Subcutaneous abdominal adipose tissue (tissue), 5 donors: ENCODE measurements at regions not wholly inside any gene's neighbourhood (a gene's known extent, or its start where the extent isn't known, plus 50 kb on each side); places are given as distances from the start of the nearest gene placed in this dataset.

ENCODE experiments used
- H3K27ac ChIP-seq: one replicate; pipeline ENCODE4 v1.7.0; 2013; ENCODE audit warnings: low read depth, mild to moderate bottlenecking, inconsistent platforms, low read length, moderate library complexity
- H3K27me3 ChIP-seq, 5 donors: one replicate each; pipeline ENCODE4 v1.7.0; 2013; ENCODE audit warnings: low read length in 5 of 5, inconsistent platforms in 1 of 5; ENCODE audit not compliant: control insufficient read depth in 5 of 5, insufficient read depth in 4 of 5
- H3K36me3 ChIP-seq, 5 donors: one replicate each; pipeline ENCODE4 v1.7.0; 2013; ENCODE audit warnings: low read length in 5 of 5; ENCODE audit not compliant: control insufficient read depth in 5 of 5, insufficient read depth in 5 of 5
- H3K4me1 ChIP-seq, 5 donors: one replicate each; pipeline ENCODE4 v1.7.0; 2013; ENCODE audit warnings: low read length in 5 of 5, mild to moderate bottlenecking in 3 of 5, moderate library complexity in 1 of 5; ENCODE audit not compliant: control insufficient read depth in 5 of 5, insufficient read depth in 5 of 5
- H3K4me3 ChIP-seq, 5 donors: one replicate each; pipeline ENCODE4 v1.7.0; 2013; ENCODE audit warnings: low read length in 5 of 5, low read depth in 1 of 5
- H3K9ac ChIP-seq, 5 donors: one replicate each; pipeline ENCODE4 v1.7.0; 2013; ENCODE audit warnings: low read length in 5 of 5, mild to moderate bottlenecking in 4 of 5, moderate library complexity in 3 of 5
- H3K9me3 ChIP-seq, 5 donors: one replicate each; pipeline ENCODE4 v1.7.0; 2013; ENCODE audit warnings: low read length in 5 of 5; ENCODE audit not compliant: control insufficient read depth in 5 of 5
- donor health status: healthy.
- donor health status: healthy.
- donor health status: healthy.
- donor health status: healthy.
- donor health status: healthy.

GRCh38 chr2:163481515-163481914 lies 254.3 kb downstream of the FIGN start:
- H3K9me3 ChIP-seq: no peaks in the 10 kb centered on the region
- peaks cover 0 to 6% (median 0%) of the 10 kb centered on the region in 5 donors for H3K4me1 ChIP-seq
- H3K36me3 ChIP-seq: no peaks in the 10 kb centered on the region
- no peaks in the 10 kb centered on the region for H3K27me3 ChIP-seq
- H3K4me3 ChIP-seq: no peak overlapping the region
- no peak overlapping the region for H3K27ac ChIP-seq
- no peak overlapping the region for H3K9ac ChIP-seq

DNA sequence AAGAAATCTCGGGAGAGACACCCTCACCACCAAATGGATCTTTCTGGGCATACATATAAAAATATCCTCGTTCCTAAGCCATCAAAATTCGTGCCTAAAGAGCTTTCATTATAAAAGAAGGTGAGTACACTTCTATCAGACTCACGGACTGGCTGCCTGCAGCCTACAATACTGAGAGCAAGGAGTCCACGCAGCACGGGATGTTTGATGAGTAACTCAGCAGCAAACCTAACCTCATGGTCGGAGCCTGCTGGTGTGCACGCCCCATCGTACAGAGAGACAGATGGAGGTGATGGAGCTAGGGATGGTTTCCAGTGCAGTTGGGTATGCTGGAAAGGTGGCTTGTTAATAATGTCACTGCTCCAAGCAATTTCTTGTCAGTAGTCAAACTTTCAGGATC lies 256.2 kb downstream of the FIGN start:
- H3K27me3 ChIP-seq: no peaks in the 10 kb centered on the region
- H3K36me3 ChIP-seq: no peaks in the 10 kb centered on the region
- no peaks in the 10 kb centered on the region for H3K9me3 ChIP-seq
- H3K9ac ChIP-seq: no peak overlapping the region
- no peak overlapping the region for H3K4me3 ChIP-seq
- H3K27ac ChIP-seq: no peak overlapping the region
- no peaks in the 10 kb centered on the region for H3K4me1 ChIP-seq

GRCh38 chr2:163475815-163476214 lies 260.0 kb downstream of the FIGN start:
- Histone ChIP-seq H3K4me1 (peaks cover 0 to 5% (median 0%) of the 10 kb centered on the region in 5 donors), H3K9ac (no peak overlapping the region), H3K27ac (no peak overlapping the region), H3K9me3 (no peaks in the 10 kb centered on the region), H3K27me3 (no peaks in the 10 kb centered on the region), H3K4me3 (no peak overlapping the region), H3K36me3 (no peaks in the 10 kb centered on the region)

- Histone ChIP-seq H3K9me3 (no peaks in the 10 kb centered on the region), H3K4me1 (peaks cover 0 to 6% (median 4%) of the 10 kb centered on the region in 5 donors), H3K27ac (no peak overlapping the region), H3K27me3 (no peaks in the 10 kb centered on the region), H3K4me3 (no peak overlapping the region), H3K36me3 (no peaks in the 10 kb centered on the region), H3K9ac (no peak overlapping the region)
These were observed 260.9 kb downstream of the FIGN start for GRCh38 chr2:163474889-163475288.

GRCh38 chr2:163474319-163474744 lies 261.5 kb downstream of the FIGN start:
- no peaks in the 10 kb centered on the region for H3K27me3 ChIP-seq
- H3K4me1 ChIP-seq: peaks cover 0 to 11% (median 9%) of the 10 kb centered on the region in 5 donors
- H3K36me3 ChIP-seq: no peaks in the 10 kb centered on the region
- H3K27ac ChIP-seq: no peak overlapping the region
- no peak overlapping the region for H3K4me3 ChIP-seq
- no peaks in the 10 kb centered on the region for H3K9me3 ChIP-seq
- H3K9ac ChIP-seq: no peak overlapping the region

DNA sequence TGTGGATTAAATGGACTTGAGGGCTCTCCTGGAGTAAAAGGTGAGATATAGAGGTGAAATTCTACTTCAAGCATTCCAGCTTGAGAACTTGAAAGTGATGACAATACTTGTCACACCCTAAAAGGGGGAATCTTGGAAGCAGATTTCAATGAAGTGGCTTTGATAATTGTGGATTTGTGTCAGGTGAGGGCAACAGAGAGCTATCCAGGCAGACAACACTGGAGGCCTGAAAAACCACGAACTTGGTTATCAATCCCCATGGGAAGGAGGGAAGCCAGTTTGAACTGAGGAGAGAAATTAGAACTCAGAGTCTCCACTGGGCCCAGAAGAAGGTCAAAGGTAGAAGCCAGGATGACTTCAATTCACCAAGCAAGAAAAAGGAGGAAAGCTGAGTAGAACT lies 263.9 kb downstream of the FIGN start:
- Histone ChIP-seq H3K9me3 (no peaks in the 10 kb centered on the region), H3K4me1 (peaks cover 0 to 11% (median 9%) of the 10 kb centered on the region in 5 donors), H3K36me3 (no peaks in the 10 kb centered on the region), H3K27me3 (no peaks in the 10 kb centered on the region), H3K4me3 (no peak overlapping the region), H3K27ac (no peak overlapping the region), H3K9ac (no peak overlapping the region)

- no peak overlapping the region for H3K4me3 ChIP-seq
- peak overlapping the region; percentile 21 for H3K27ac ChIP-seq
- no peaks in the 10 kb centered on the region for H3K9me3 ChIP-seq
- H3K4me1 ChIP-seq: peaks cover 0 to 29% (median 18%) of the 10 kb centered on the region in 5 donors
- H3K36me3 ChIP-seq: no peaks in the 10 kb centered on the region
- no peaks in the 10 kb centered on the region for H3K27me3 ChIP-seq
- no peak overlapping the region for H3K9ac ChIP-seq
These were observed 266.2 kb downstream of the FIGN start for GRCh38 chr2:163469561-163469962.

DNA sequence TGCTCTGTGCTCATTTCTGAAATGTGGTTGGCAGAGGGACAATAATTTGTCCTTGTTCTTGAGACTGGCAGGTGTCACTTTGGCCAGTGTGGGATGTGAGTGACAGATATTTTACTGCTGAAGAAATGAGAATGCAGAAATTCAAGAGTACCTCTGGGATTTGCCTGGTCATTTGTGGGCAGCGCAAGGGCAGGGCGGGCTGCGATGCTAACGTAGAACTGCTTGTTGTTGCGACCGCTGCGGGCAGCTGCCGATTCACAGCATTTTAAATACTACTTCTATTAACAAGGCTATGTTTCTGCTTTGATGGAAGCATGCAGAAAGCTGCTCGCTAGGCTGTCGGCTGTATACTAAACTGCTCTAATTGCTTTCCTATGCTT lies 268.6 kb downstream of the FIGN start:
- no peaks in the 10 kb centered on the region for H3K36me3 ChIP-seq
- no peaks in the 10 kb centered on the region for H3K9me3 ChIP-seq
- H3K27ac ChIP-seq: no peak overlapping the region
- no peaks in the 10 kb centered on the region for H3K27me3 ChIP-seq
- H3K4me3 ChIP-seq: no peak overlapping the region
- H3K4me1 ChIP-seq: peaks cover 0 to 31% (median 18%) of the 10 kb centered on the region in 5 donors
- H3K9ac ChIP-seq: no peak overlapping the region

- H3K27ac ChIP-seq: no peak overlapping the region
- no peaks in the 10 kb centered on the region for H3K9me3 ChIP-seq
- no peak overlapping the region for H3K4me3 ChIP-seq
These were observed 269.2 kb downstream of the FIGN start for GRCh38 chr2:163466331-163467250.

DNA sequence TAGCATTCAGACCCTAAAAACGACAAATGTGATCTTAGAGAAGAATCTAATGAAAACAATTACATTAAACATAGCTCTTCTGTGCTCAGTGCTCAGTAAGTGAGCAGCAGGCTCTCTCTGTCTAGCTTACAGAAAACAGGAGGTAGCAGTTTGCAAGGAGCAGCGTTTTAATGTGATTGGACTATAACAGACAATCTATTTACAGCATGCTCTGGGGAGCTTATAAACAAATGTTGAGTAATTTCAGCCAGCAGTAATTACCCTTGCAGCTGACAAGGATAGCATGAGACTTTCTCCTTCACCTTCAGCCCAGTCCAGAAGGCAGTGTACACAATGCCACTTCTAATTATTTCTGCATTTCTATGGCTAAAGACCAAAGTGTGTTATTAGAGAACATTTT lies 270.4 kb downstream of the FIGN start:
- Histone ChIP-seq H3K36me3 (no peaks in the 10 kb centered on the region), H3K9me3 (no peaks in the 10 kb centered on the region), H3K27me3 (no peaks in the 10 kb centered on the region), H3K4me3 (no peak overlapping the region), H3K4me1 (peaks cover 0 to 31% (median 16%) of the 10 kb centered on the region in 5 donors), H3K27ac (no peak overlapping the region), H3K9ac (no peak overlapping the region)

More at GRCh38 chr2:163466331-163467250, 269.2 kb downstream of the FIGN start:
- Histone ChIP-seq H3K27me3 (no peaks in the 10 kb centered on the region), H3K4me1 (peaks cover 0 to 31% (median 16%) of the 10 kb centered on the region in 5 donors), H3K9ac (no peak overlapping the region), H3K36me3 (no peaks in the 10 kb centered on the region)
